Naive thymus-derived CD4-positive, alpha-beta T cell (primary cell): ENCODE measurements at regions not wholly inside any gene's neighbourhood (a gene's known extent, or its start where the extent isn't known, plus 50 kb on each side); places are given as distances from the start of the nearest gene placed in this dataset.

Source experiments
- ATAC-seq: fragments of 150-1000 bp; cut with Tn5 transposase; 2 replicates; pipeline ENCODE4 v1.10.0; 2021; ENCODE audit warnings: mild to moderate bottlenecking, moderate library complexity
- CTCF ChIA-PET: fragments of 350-600 bp; sonication (Branson Sonifier 250); formaldehyde crosslinking; loops from one replicate; lab custom pipeline; 2021; ENCODE audit warnings: antibody characterized with exemption; lab: Charles Lee
- POLR2A ChIA-PET: fragments of 350-600 bp; sonication (Branson Sonifier 250); formaldehyde crosslinking; loops from one replicate; lab custom pipeline; 2021; ENCODE audit warnings: antibody characterized with exemption, inconsistent platforms; lab: Charles Lee
- DNase-seq, 9 donors: peaks; one replicate each; pipeline versions ENCODE4 v3.0.0 to v3.0.0-alpha.2; 2020 to 2022; ENCODE audit warnings: mixed read lengths in 1 of 9
- H3K27ac ChIP-seq: one replicate; pipeline ENCODE4 v1.7.0; 2013; ENCODE audit warnings: mild to moderate bottlenecking, low read depth, low read length, moderate library complexity
- H3K27me3 ChIP-seq, 2 donors: one replicate each; pipeline ENCODE4 v1.7.0; 2013; ENCODE audit warnings: low read length in 2 of 2, mild to moderate bottlenecking in 2 of 2, moderate library complexity in 2 of 2; ENCODE audit not compliant: control insufficient read depth in 2 of 2, insufficient read depth in 2 of 2
- H3K36me3 ChIP-seq, 3 experiments: 1 replicate in 2 of 3; 2 replicates in 1 of 3; pipeline ENCODE4 v1.7.0; 2013; ENCODE audit warnings: low read length in 3 of 3, mild to moderate bottlenecking in 3 of 3, moderate library complexity in 1 of 3; ENCODE audit not compliant: insufficient read depth in 3 of 3, control insufficient read depth in 2 of 3
- H3K4me1 ChIP-seq, 2 donors: one replicate each; pipeline ENCODE4 v1.7.0; 2013; ENCODE audit warnings: low read length in 2 of 2, mild to moderate bottlenecking in 2 of 2, moderate library complexity in 1 of 2; ENCODE audit not compliant: control insufficient read depth in 2 of 2, insufficient read depth in 2 of 2
- H3K4me3 ChIP-seq: 2 replicates; pipeline ENCODE4 v1.7.0; 2013; ENCODE audit warnings: mild to moderate bottlenecking, low read length
- H3K9me3 ChIP-seq, 3 experiments: 1 replicate in 2 of 3; 2 replicates in 1 of 3; pipeline ENCODE4 v1.7.0; 2013; ENCODE audit warnings: low read length in 3 of 3; ENCODE audit not compliant: control insufficient read depth in 2 of 3
- H3K27ac Mint-ChIP-seq, 9 donors: one replicate each; pipeline ENCODE4 v1.8.0; 2020 to 2022; ENCODE audit warnings: mixed read lengths in 9 of 9, mild to moderate bottlenecking in 8 of 9, moderate library complexity in 5 of 9, inconsistent platforms in 2 of 9
- H3K27me3 Mint-ChIP-seq, 5 donors: one replicate each; pipeline ENCODE4 v1.8.0; 2021 to 2022; ENCODE audit warnings: mixed read lengths in 5 of 5, mild to moderate bottlenecking in 1 of 5
- H3K36me3 Mint-ChIP-seq, 5 donors: one replicate each; pipeline ENCODE4 v1.8.0; 2020 to 2022; ENCODE audit warnings: mixed read lengths in 5 of 5, mild to moderate bottlenecking in 3 of 5, inconsistent platforms in 1 of 5
- H3K4me1 Mint-ChIP-seq, 7 donors: one replicate each; pipeline ENCODE4 v1.8.0; 2020 to 2022; ENCODE audit warnings: mixed read lengths in 7 of 7, mild to moderate bottlenecking in 3 of 7, inconsistent platforms in 1 of 7
- H3K4me3 Mint-ChIP-seq, 10 donors: one replicate each; pipeline ENCODE4 v1.8.0; 2020 to 2022; ENCODE audit warnings: mild to moderate bottlenecking in 10 of 10, mixed read lengths in 10 of 10, moderate library complexity in 6 of 10, inconsistent platforms in 2 of 10
- H3K9me3 Mint-ChIP-seq, 11 donors: one replicate each; pipeline ENCODE4 v1.8.0; 2020 to 2022; ENCODE audit warnings: mixed read lengths in 11 of 11, mild to moderate bottlenecking in 4 of 11, inconsistent platforms in 1 of 11, moderate library complexity in 1 of 11
- intact Hi-C, 2 donors: fragments of 100-400 bp; cut with micrococcal nuclease; formaldehyde crosslinking; loops; one replicate each; pipeline ENCODE4 v1.15.1; 2023

- POLR2A ChIA-PET = no interaction called here
- H3K36me3 ChIP-seq = no peaks in the 10 kb centered on the region
These were observed 399.2 kb upstream of the CNTN4 start for GRCh38 chr3:1699361-1699920.

GRCh38 chr3:1700650-1701049 lies 398.0 kb upstream of the CNTN4 start:
- ATAC-seq (no peak), DNase-seq (no peak)
- intact Hi-C loops = no loop called here
- Mint-ChIP-seq H3K27ac (no peak overlapping the region), H3K9me3 (peaks cover 0 to 9% (median 0%) of the 10 kb centered on the region in 11 donors), H3K4me3 (no peak overlapping the region), H3K27me3 (no peaks in the 10 kb centered on the region), H3K36me3 (no peaks in the 10 kb centered on the region), H3K4me1 (no peaks in the 10 kb centered on the region)
- Histone ChIP-seq H3K4me1 (no peaks in the 10 kb centered on the region), H3K36me3 (no peaks in the 10 kb centered on the region), H3K27ac (no peak overlapping the region), H3K4me3 (no peak overlapping the region), H3K27me3 (no peaks in the 10 kb centered on the region), H3K9me3 (peaks cover 0 to 9% (median 0%) of the 10 kb centered on the region in 3 experiments)
- POLR2A ChIA-PET = no interaction called here
- CTCF ChIA-PET = no interaction called here

More at GRCh38 chr3:1699361-1699920, 399.2 kb upstream of the CNTN4 start:
- Mint-ChIP-seq H3K4me1 (no peaks in the 10 kb centered on the region), H3K9me3 (peaks cover 0 to 5% (median 2%) of the 10 kb centered on the region in 11 donors), H3K36me3 (no peaks in the 10 kb centered on the region), H3K4me3 (no peak overlapping the region), H3K27ac (no peak overlapping the region), H3K27me3 (no peaks in the 10 kb centered on the region)
- peaks cover 0 to 6% (median 0%) of the 10 kb centered on the region in 3 experiments for H3K9me3 ChIP-seq
- H3K27ac ChIP-seq = no peak overlapping the region
- no peaks in the 10 kb centered on the region for H3K27me3 ChIP-seq
- H3K4me1 ChIP-seq = no peaks in the 10 kb centered on the region
- intact Hi-C loops = no loop called here
- no peak overlapping the region for H3K4me3 ChIP-seq
- ATAC-seq (no peak), DNase-seq (no peak)
- CTCF ChIA-PET = no interaction called here

DNA sequence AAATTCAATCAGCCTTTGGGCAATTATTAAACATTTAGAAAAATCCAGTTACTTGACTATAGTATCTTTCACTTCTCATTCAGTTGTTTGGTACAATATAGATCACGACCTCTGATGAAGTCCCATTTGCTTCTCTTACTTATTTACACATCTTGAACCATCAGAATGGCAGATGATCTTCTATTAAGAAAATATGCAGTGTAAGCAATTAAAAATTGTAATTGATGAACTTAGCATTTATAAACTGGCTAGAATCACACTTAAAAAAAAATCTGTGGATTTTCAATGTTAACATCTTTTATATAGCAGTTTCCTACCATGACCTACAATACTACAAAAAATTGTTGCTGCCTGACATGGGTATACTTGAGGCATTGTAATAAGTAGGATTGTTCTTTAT lies 395.5 kb upstream of the CNTN4 start:
- intact Hi-C loops = no loop called here
- H3K27ac Mint-ChIP-seq = no peak overlapping the region
- H3K4me3 Mint-ChIP-seq = no peak overlapping the region
- peaks cover 0 to 12% (median 0%) of the 10 kb centered on the region in 3 experiments for H3K9me3 ChIP-seq
- H3K27ac ChIP-seq = no peak overlapping the region
- no peaks in the 10 kb centered on the region for H3K4me1 Mint-ChIP-seq
- H3K36me3 Mint-ChIP-seq = no peaks in the 10 kb centered on the region
- CTCF ChIA-PET = no interaction called here
- H3K27me3 ChIP-seq = no peaks in the 10 kb centered on the region
- ATAC-seq = no peak
- H3K9me3 Mint-ChIP-seq = peaks cover 0 to 13% (median 3%) of the 10 kb centered on the region in 11 donors
- H3K27me3 Mint-ChIP-seq = no peaks in the 10 kb centered on the region
- POLR2A ChIA-PET = no interaction called here
- DNase-seq = no peak
- H3K4me3 ChIP-seq = no peak overlapping the region
- no peaks in the 10 kb centered on the region for H3K4me1 ChIP-seq
- no peaks in the 10 kb centered on the region for H3K36me3 ChIP-seq

- H3K4me1 Mint-ChIP-seq = no peaks in the 10 kb centered on the region
- POLR2A ChIA-PET = no interaction called here
- H3K4me3 Mint-ChIP-seq = no peak overlapping the region
- H3K9me3 ChIP-seq = peaks cover 0 to 3% (median 0%) of the 10 kb centered on the region in 3 experiments
- no peak overlapping the region for H3K27ac ChIP-seq
- H3K27me3 ChIP-seq = no peaks in the 10 kb centered on the region
- no peak overlapping the region for H3K4me3 ChIP-seq
- intact Hi-C loops = no loop called here
- ATAC-seq = no peak
- no peaks in the 10 kb centered on the region for H3K27me3 Mint-ChIP-seq
- H3K27ac Mint-ChIP-seq = no peak overlapping the region
- H3K36me3 ChIP-seq = no peaks in the 10 kb centered on the region
- peaks cover 0 to 8% (median 5%) of the 10 kb centered on the region in 11 donors for H3K9me3 Mint-ChIP-seq
- H3K4me1 ChIP-seq = no peaks in the 10 kb centered on the region
- DNase-seq = no peak
- no peaks in the 10 kb centered on the region for H3K36me3 Mint-ChIP-seq
- CTCF ChIA-PET = no interaction called here
These were observed 388.0 kb upstream of the CNTN4 start for GRCh38 chr3:1710663-1711062.

GRCh38 chr3:1717524-1717923 lies 381.1 kb upstream of the CNTN4 start:
- CTCF ChIA-PET = no interaction called here
- POLR2A ChIA-PET = no interaction called here

DNA sequence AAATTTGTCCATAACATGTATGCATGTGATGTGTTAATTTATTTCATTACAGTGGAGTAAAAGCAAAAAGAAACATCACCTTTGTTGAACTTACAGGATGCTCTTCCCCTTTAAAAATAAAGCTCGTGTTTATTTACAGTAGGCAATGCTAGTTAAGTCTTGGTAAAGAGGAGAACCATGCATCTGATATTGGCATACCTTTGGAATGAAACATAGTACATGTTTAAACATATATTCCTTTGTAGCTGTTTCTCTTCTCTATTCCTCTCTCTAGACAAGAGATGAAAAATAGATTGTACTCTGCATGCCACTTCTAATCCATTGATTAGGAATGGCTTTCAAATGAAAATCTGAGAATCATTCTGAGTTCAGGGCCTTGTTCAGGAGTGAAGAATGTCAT lies 374.9 kb upstream of the CNTN4 start:
- H3K27ac Mint-ChIP-seq = no peak overlapping the region
- Histone ChIP-seq H3K36me3 (no peaks in the 10 kb centered on the region), H3K4me1 (no peaks in the 10 kb centered on the region), H3K27me3 (no peaks in the 10 kb centered on the region), H3K9me3 (no peaks in the 10 kb centered on the region), H3K27ac (no peak overlapping the region), H3K4me3 (no peak overlapping the region)
- no peak overlapping the region for H3K4me3 Mint-ChIP-seq
- ATAC-seq (no peak), DNase-seq (no peak)
- no peaks in the 10 kb centered on the region for H3K4me1 Mint-ChIP-seq
- POLR2A ChIA-PET = no interaction called here
- intact Hi-C loops = no loop called here
- H3K36me3 Mint-ChIP-seq = no peaks in the 10 kb centered on the region
- CTCF ChIA-PET = no interaction called here
- H3K27me3 Mint-ChIP-seq = peaks cover 0 to 4% (median 0%) of the 10 kb centered on the region in 5 donors
- H3K9me3 Mint-ChIP-seq = peaks cover 0 to 13% (median 6%) of the 10 kb centered on the region in 11 donors

More at GRCh38 chr3:1717524-1717923, 381.1 kb upstream of the CNTN4 start:
- Histone ChIP-seq H3K36me3 (no peaks in the 10 kb centered on the region), H3K4me1 (no peaks in the 10 kb centered on the region), H3K4me3 (no peak overlapping the region), H3K27ac (no peak overlapping the region), H3K27me3 (no peaks in the 10 kb centered on the region), H3K9me3 (no peaks in the 10 kb centered on the region)
- Mint-ChIP-seq H3K36me3 (no peaks in the 10 kb centered on the region), H3K4me1 (no peaks in the 10 kb centered on the region), H3K4me3 (no peak overlapping the region), H3K9me3 (peaks cover 0 to 13% (median 0%) of the 10 kb centered on the region in 11 donors), H3K27me3 (no peaks in the 10 kb centered on the region), H3K27ac (no peak overlapping the region)
- intact Hi-C loops = no loop called here
- DNase-seq (no peak), ATAC-seq (no peak)

DNA sequence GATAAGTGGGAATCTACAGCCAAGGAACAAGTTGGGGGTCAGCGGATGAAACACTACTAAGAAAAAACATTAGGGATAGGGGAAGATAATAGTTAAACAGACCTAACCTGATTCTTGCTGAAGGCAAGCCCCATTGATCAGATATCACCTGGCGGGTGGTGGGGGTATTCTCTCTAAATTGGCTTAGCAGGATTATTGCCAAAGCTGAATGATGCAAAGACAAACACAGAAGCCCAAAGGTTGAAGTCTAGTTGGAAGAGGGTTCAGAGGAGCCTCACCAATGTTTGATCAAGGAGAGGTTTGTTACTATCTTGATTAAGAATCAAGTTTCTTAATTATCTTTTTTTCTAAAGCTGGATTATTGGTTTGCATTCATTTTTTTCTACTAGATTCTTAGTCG lies 371.9 kb upstream of the CNTN4 start:
- CTCF ChIA-PET = no interaction called here
- ATAC-seq (no peak), DNase-seq (no peak)
- H3K36me3 ChIP-seq = no peaks in the 10 kb centered on the region
- no peaks in the 10 kb centered on the region for H3K27me3 ChIP-seq
- POLR2A ChIA-PET = no interaction called here
- no peak overlapping the region for H3K27ac ChIP-seq
- H3K9me3 ChIP-seq = no peaks in the 10 kb centered on the region
- Mint-ChIP-seq H3K4me3 (no peak overlapping the region), H3K36me3 (no peaks in the 10 kb centered on the region), H3K27me3 (peaks cover 0 to 4% (median 0%) of the 10 kb centered on the region in 5 donors), H3K27ac (no peak overlapping the region), H3K4me1 (no peaks in the 10 kb centered on the region), H3K9me3 (peaks cover 0 to 12% (median 4%) of the 10 kb centered on the region in 11 donors)
- no peak overlapping the region for H3K4me3 ChIP-seq
- intact Hi-C loops = no loop called here
- H3K4me1 ChIP-seq = no peaks in the 10 kb centered on the region
